Umbilical cord (tissue), 1 donor: ENCODE measurements at regions not wholly inside any gene's neighbourhood (a gene's known extent, or its start where the extent isn't known, plus 50 kb on each side); places are given as distances from the start of the nearest gene placed in this dataset.
"Not testable (repeated sequence)": the region's sequence is repeated elsewhere in the genome, so short reads cannot be mapped to it uniquely, and the experiment has no call there.

Experiments used
- DNase-seq: peaks from one replicate; pipeline ENCODE4 v3.0.0-alpha.2; 2015; ENCODE audit warnings: low spot score

GRCh38 chr1:119191325-119191724 is 50.9 kb upstream of the WARS2 start:
- no peak for DNase-seq

- no peak for DNase-seq
These were observed 63.9 kb upstream of the WARS2 start for GRCh38 chr1:119204197-119204960.

- DNase-seq, result no peak
These were observed 64.5 kb upstream of the WARS2 start for GRCh38 chr1:119204961-119205357.

GRCh38 chr1:119209061-119209460 is 68.6 kb upstream of the WARS2 start:
- DNase-seq, result no peak

- no peak for DNase-seq
These were observed 69.3 kb upstream of the WARS2 start for GRCh38 chr1:119209596-119210295.

- no peak for DNase-seq
These were observed 69.8 kb upstream of the WARS2 start for GRCh38 chr1:119210296-119210649.

- DNase-seq, result not testable (repeated sequence)
These were observed 72.8 kb upstream of the WARS2 start for GRCh38 chr1:119213213-119213612.

- DNase-seq, result not testable (repeated sequence)
These were observed 74.5 kb upstream of the WARS2 start for GRCh38 chr1:119214961-119215360.

- DNase-seq, result no peak
These were observed 76.9 kb upstream of the WARS2 start for GRCh38 chr1:119217309-119217828.

GRCh38 chr1:119219711-119220110 is 79.3 kb upstream of the WARS2 start:
- no peak for DNase-seq

- no peak for DNase-seq
These were observed 80.5 kb upstream of the WARS2 start for GRCh38 chr1:119220991-119221390.

- DNase-seq, result no peak
These were observed 81.8 kb upstream of the WARS2 start for GRCh38 chr1:119222271-119222670.

GRCh38 chr1:119225265-119225664 is 84.8 kb upstream of the WARS2 start:
- peak; percentile 21 for DNase-seq

GRCh38 chr1:119225831-119226230 is 85.4 kb upstream of the WARS2 start:
- DNase-seq, result no peak

GRCh38 chr1:119226321-119226720 is 85.9 kb upstream of the WARS2 start:
- DNase-seq, result no peak

- DNase-seq, result no peak
These were observed 86.5 kb upstream of the WARS2 start for GRCh38 chr1:119226913-119227312.

- DNase-seq, result peak; percentile 29
These were observed 87.0 kb upstream of the WARS2 start for GRCh38 chr1:119227456-119227855.

- DNase-seq, result no peak
These were observed 88.1 kb upstream of the WARS2 start for GRCh38 chr1:119228335-119229080.

- no peak for DNase-seq
These were observed 94.7 kb upstream of the WARS2 start for GRCh38 chr1:119235120-119235519.

- no peak for DNase-seq
These were observed 105.4 kb upstream of the WARS2 start for GRCh38 chr1:119245881-119246280.

- DNase-seq, result no peak
These were observed 108.8 kb upstream of the WARS2 start for GRCh38 chr1:119249283-119249682.

GRCh38 chr1:119250299-119250698 is 109.8 kb upstream of the WARS2 start:
- no peak for DNase-seq
